Cardiac fibroblast (primary cell): ENCODE measurements at regions not wholly inside any gene's neighbourhood (a gene's known extent, or its start where the extent isn't known, plus 50 kb on each side); places are given as distances from the start of the nearest gene placed in this dataset.

Experiments
- DNase-seq, 2 donors: peaks; one replicate each; pipeline versions ENCODE4 v3.0.0 to v3.0.0-alpha.2; 2010; ENCODE audit warnings: low read depth in 2 of 2
- H3K4me3 ChIP-seq, 2 donors: replicated peaks in 1 of 2; 1 replicate in 1 of 2; 2 replicates in 1 of 2; pipeline ENCODE4 v1.5.1; 2011; ENCODE audit warnings: low read depth in 2 of 2, low read length in 2 of 2, mild to moderate bottlenecking in 2 of 2, moderate library complexity in 1 of 2
- CTCF ChIP-seq: IDR thresholded peaks from one replicate; pipeline ENCODE4 v1.5.1; 2011; ENCODE audit warnings: low read depth, mild to moderate bottlenecking, low read length, inconsistent platforms

GRCh38 chr7:128154504-128154903 lies 86.6 kb upstream of the LEP start:
- TF ChIP-seq CTCF, result no peak
- no peak overlapping the region for H3K4me3 ChIP-seq
- no peak for DNase-seq

GRCh38 chr7:128155100-128155740 lies 85.9 kb upstream of the LEP start:
- DNase-seq, result no peak
- no peak for TF ChIP-seq CTCF
- no peak overlapping the region for H3K4me3 ChIP-seq

GRCh38 chr7:128157906-128158305 lies 83.2 kb upstream of the LEP start:
- H3K4me3 ChIP-seq, result no peak overlapping the region
- no peak for DNase-seq
- no peak for TF ChIP-seq CTCF

- TF ChIP-seq CTCF, result no peak
- no peak for DNase-seq
Observed at GRCh38 chr7:128158370-128158769, 82.7 kb upstream of the LEP start.

GRCh38 chr7:128160296-128160695 lies 80.8 kb upstream of the LEP start:
- no peak overlapping the region for H3K4me3 ChIP-seq
- TF ChIP-seq CTCF, result no peak
- DNase-seq, result no peak

More at GRCh38 chr7:128158370-128158769, 82.7 kb upstream of the LEP start:
- H3K4me3 ChIP-seq, result no peak overlapping the region

GRCh38 chr7:128161466-128162125 lies 79.5 kb upstream of the LEP start:
- H3K4me3 ChIP-seq, result no peak overlapping the region
- no peak for DNase-seq
- TF ChIP-seq CTCF, result no peak
